ENCODE measurements at regions not wholly inside any gene's neighbourhood (a gene's known extent, or its start where the extent isn't known, plus 50 kb on each side); places are given as distances from the start of the nearest gene placed in this dataset.

GRCh38 chr4:107379054-107379869 lies 340.8 kb downstream of the PAPSS1 start:
- no peaks in the 10 kb centered on the region for H3K27me3 ChIP-seq
- H2AFZ ChIP-seq: no peak overlapping the region
- H3K4me1 ChIP-seq (ENCODE audit: insufficient read depth): no peaks in the 10 kb centered on the region
- WGBS (ENCODE audit: low lambda C conversion rate, missing lambda C conversion rate): 51% methylated on average over 5 of the region's 5 CpGs
- no peak overlapping the region for H3K4me3 ChIP-seq
- no peaks in the 10 kb centered on the region for H3K9me2 ChIP-seq (replicated peaks; ENCODE audit: insufficient read depth)
- TF ChIP-seq EZH2 (IDR thresholded peaks at IDR 0.05; ENCODE audit: borderline replicate concordance) (no peak), EZH2phosphoT487 (IDR thresholded peaks at IDR 0.05; ENCODE audit: low read depth, severe bottlenecking, unreplicated experiment) (no peak)
- TF ChIP-seq, protein P1, sequence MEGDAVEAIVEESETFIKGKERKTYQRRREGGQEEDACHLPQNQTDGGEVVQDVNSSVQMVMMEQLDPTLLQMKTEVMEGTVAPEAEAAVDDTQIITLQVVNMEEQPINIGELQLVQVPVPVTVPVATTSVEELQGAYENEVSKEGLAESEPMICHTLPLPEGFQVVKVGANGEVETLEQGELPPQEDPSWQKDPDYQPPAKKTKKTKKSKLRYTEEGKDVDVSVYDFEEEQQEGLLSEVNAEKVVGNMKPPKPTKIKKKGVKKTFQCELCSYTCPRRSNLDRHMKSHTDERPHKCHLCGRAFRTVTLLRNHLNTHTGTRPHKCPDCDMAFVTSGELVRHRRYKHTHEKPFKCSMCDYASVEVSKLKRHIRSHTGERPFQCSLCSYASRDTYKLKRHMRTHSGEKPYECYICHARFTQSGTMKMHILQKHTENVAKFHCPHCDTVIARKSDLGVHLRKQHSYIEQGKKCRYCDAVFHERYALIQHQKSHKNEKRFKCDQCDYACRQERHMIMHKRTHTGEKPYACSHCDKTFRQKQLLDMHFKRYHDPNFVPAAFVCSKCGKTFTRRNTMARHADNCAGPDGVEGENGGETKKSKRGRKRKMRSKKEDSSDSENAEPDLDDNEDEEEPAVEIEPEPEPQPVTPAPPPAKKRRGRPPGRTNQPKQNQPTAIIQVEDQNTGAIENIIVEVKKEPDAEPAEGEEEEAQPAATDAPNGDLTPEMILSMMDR (IDR thresholded peaks at IDR 0.05; ENCODE audit: poor library complexity): peak; percentile 39
- H3K36me3 ChIP-seq (replicated peaks; ENCODE audit: insufficient read depth, low read depth): no peaks in the 10 kb centered on the region
- H3K79me2 ChIP-seq: no peaks in the 10 kb centered on the region
- H3K27ac ChIP-seq: no peak overlapping the region
- H3K9me3 ChIP-seq (ENCODE audit: low read depth): no peaks in the 10 kb centered on the region
- H4K20me1 ChIP-seq (ENCODE audit: insufficient read depth, poor library complexity, severe bottlenecking): no peaks in the 10 kb centered on the region
- peak; percentile 19 for DNase-seq (ENCODE audit: low spot score)
- H3K4me2 ChIP-seq: no peak overlapping the region

GRCh38 chr4:107376293-107376692 lies 340.2 kb upstream of the DKK2 start:
- Histone ChIP-seq H3K4me2 (no peak overlapping the region), H3K27ac (no peak overlapping the region), H3K36me3 (replicated peaks; ENCODE audit: insufficient read depth, low read depth) (no peaks in the 10 kb centered on the region), H3K4me3 (no peak overlapping the region), H2AFZ (no peak overlapping the region), H4K20me1 (ENCODE audit: insufficient read depth, poor library complexity, severe bottlenecking) (no peaks in the 10 kb centered on the region), H3K27me3 (no peaks in the 10 kb centered on the region), H3K9me3 (ENCODE audit: low read depth) (no peaks in the 10 kb centered on the region), H3K4me1 (ENCODE audit: insufficient read depth) (no peaks in the 10 kb centered on the region), H3K79me2 (no peaks in the 10 kb centered on the region), H3K9me2 (replicated peaks; ENCODE audit: insufficient read depth) (no peaks in the 10 kb centered on the region)
- WGBS (ENCODE audit: low lambda C conversion rate, missing lambda C conversion rate): 53% methylated on average over 1 of the region's 1 CpG
- TF ChIP-seq, protein P1 (IDR thresholded peaks at IDR 0.05; ENCODE audit: poor library complexity): no peak
- TF ChIP-seq EZH2phosphoT487 (IDR thresholded peaks at IDR 0.05; ENCODE audit: low read depth, severe bottlenecking, unreplicated experiment): no peak
- no peak for TF ChIP-seq EZH2 (IDR thresholded peaks at IDR 0.05; ENCODE audit: borderline replicate concordance)
- DNase-seq (ENCODE audit: low spot score): no peak

GRCh38 chr4:107366900-107367299 lies 330.8 kb upstream of the DKK2 start:
- peak overlapping the region; percentile 53 for H3K27ac ChIP-seq
- no peak overlapping the region for H3K4me3 ChIP-seq
- no peaks in the 10 kb centered on the region for H3K79me2 ChIP-seq
- H3K27me3 ChIP-seq: no peaks in the 10 kb centered on the region
- no peak overlapping the region for H3K4me2 ChIP-seq
- no peaks in the 10 kb centered on the region for H3K9me2 ChIP-seq (replicated peaks; ENCODE audit: insufficient read depth)
- no peak overlapping the region for H2AFZ ChIP-seq
- no peaks in the 10 kb centered on the region for H3K36me3 ChIP-seq (replicated peaks; ENCODE audit: insufficient read depth, low read depth)
- no peaks in the 10 kb centered on the region for H4K20me1 ChIP-seq (ENCODE audit: insufficient read depth, poor library complexity, severe bottlenecking)
- no peak for DNase-seq (ENCODE audit: low spot score)
- no peak for TF ChIP-seq EZH2phosphoT487 (IDR thresholded peaks at IDR 0.05; ENCODE audit: low read depth, severe bottlenecking, unreplicated experiment)
- TF ChIP-seq, protein P1 (IDR thresholded peaks at IDR 0.05; ENCODE audit: poor library complexity): no peak
- no peak for TF ChIP-seq EZH2 (IDR thresholded peaks at IDR 0.05; ENCODE audit: borderline replicate concordance)
- no peaks in the 10 kb centered on the region for H3K4me1 ChIP-seq (ENCODE audit: insufficient read depth)
- H3K9me3 ChIP-seq (ENCODE audit: low read depth): no peaks in the 10 kb centered on the region

All from hepatocyte (in vitro differentiated cells).